ENCODE measurements at regions not wholly inside any gene's neighbourhood (a gene's known extent, or its start where the extent isn't known, plus 50 kb on each side); places are given as distances from the start of the nearest gene placed in this dataset.

GRCh38 chr5:92206681-92207080 lies 823.6 kb upstream of the ARRDC3 start:
- TF ChIP-seq CTCF (IDR thresholded peaks at IDR 0.05; ENCODE audit: low read depth, low read length, poor library complexity, severe bottlenecking) (no peak), EZH2phosphoT487 (IDR thresholded peaks at IDR 0.05; ENCODE audit: borderline replicate concordance, low read length) (no peak)

Data from DOHH2 (cell line).